ENCODE measurements at regions not wholly inside any gene's neighbourhood (a gene's known extent, or its start where the extent isn't known, plus 50 kb on each side); places are given as distances from the start of the nearest gene placed in this dataset.

GRCh38 chr11:116262370-116262769 is 510.4 kb downstream of the BUD13 start:
- peaks cover 5% of the 10 kb centered on the region for H3K27me3 Mint-ChIP-seq (ENCODE audit: insufficient read depth)
- no peak overlapping the region for H3K27ac Mint-ChIP-seq
- WGBS, 2 experiments (ENCODE audit: insufficient coverage in 1 of 2, insufficient read length in 1 of 2) = 95 to 100% methylated on average over 1 of the region's 1 CpG

GRCh38 chr11:116261606-116262005 is 511.2 kb downstream of the BUD13 start:
- Histone ChIP-seq H3K9me3 (ENCODE audit: control insufficient read depth, low read length) (no peaks in the 10 kb centered on the region), H3K27me3 (ENCODE audit: control insufficient read depth, insufficient read depth, low read length, poor library complexity, severe bottlenecking) (no peaks in the 10 kb centered on the region), H3K36me3 (ENCODE audit: control insufficient read depth, insufficient read depth, low read length) (no peaks in the 10 kb centered on the region), H3K27ac (ENCODE audit: low read depth, low read length) (no peak overlapping the region), H3K9ac (ENCODE audit: extremely low read depth, low read length, poor library complexity, severe bottlenecking) (no peak overlapping the region), H3K4me1 (ENCODE audit: control insufficient read depth, insufficient read depth, low read length) (no peaks in the 10 kb centered on the region), H3K4me3 (ENCODE audit: low read length) (no peak overlapping the region)
- no peak for DNase-seq
- no peaks in the 10 kb centered on the region for H3K36me3 Mint-ChIP-seq (ENCODE audit: low read depth)
- no peak for TF ChIP-seq CTCF (conservative IDR thresholded peaks at IDR 0.05)
- 91 to 95% methylated on average over 7 to 8 of the region's 8 CpGs for WGBS, 2 experiments (ENCODE audit: insufficient coverage in 1 of 2, insufficient read length in 1 of 2)
- H3K4me3 Mint-ChIP-seq = no peak overlapping the region
- H3K27ac Mint-ChIP-seq = no peak overlapping the region
- H3K4me1 Mint-ChIP-seq = peaks cover 20% of the 10 kb centered on the region
- peaks cover 5% of the 10 kb centered on the region for H3K27me3 Mint-ChIP-seq (ENCODE audit: insufficient read depth)
- H3K9me3 Mint-ChIP-seq = no peaks in the 10 kb centered on the region

More at GRCh38 chr11:116262370-116262769, 510.4 kb downstream of the BUD13 start:
- TF ChIP-seq CTCF (conservative IDR thresholded peaks at IDR 0.05) = no peak
- Histone ChIP-seq H3K9ac (ENCODE audit: extremely low read depth, low read length, poor library complexity, severe bottlenecking) (no peak overlapping the region), H3K4me3 (ENCODE audit: low read length) (no peak overlapping the region), H3K36me3 (ENCODE audit: control insufficient read depth, insufficient read depth, low read length) (no peaks in the 10 kb centered on the region), H3K4me1 (ENCODE audit: control insufficient read depth, insufficient read depth, low read length) (no peaks in the 10 kb centered on the region), H3K27ac (ENCODE audit: low read depth, low read length) (no peak overlapping the region), H3K9me3 (ENCODE audit: control insufficient read depth, low read length) (no peaks in the 10 kb centered on the region), H3K27me3 (ENCODE audit: control insufficient read depth, insufficient read depth, low read length, poor library complexity, severe bottlenecking) (no peaks in the 10 kb centered on the region)
- no peaks in the 10 kb centered on the region for H3K36me3 Mint-ChIP-seq (ENCODE audit: low read depth)
- H3K4me3 Mint-ChIP-seq = no peak overlapping the region
- peaks cover 17% of the 10 kb centered on the region for H3K4me1 Mint-ChIP-seq
- DNase-seq = no peak
- H3K9me3 Mint-ChIP-seq = no peaks in the 10 kb centered on the region

- H3K27ac Mint-ChIP-seq = no peak overlapping the region
- WGBS, 2 experiments (ENCODE audit: insufficient coverage in 1 of 2, insufficient read length in 1 of 2) = 83 to 93% methylated on average over 1 to 3 of the region's 3 CpGs
- H3K9me3 Mint-ChIP-seq = no peaks in the 10 kb centered on the region
- TF ChIP-seq CTCF (conservative IDR thresholded peaks at IDR 0.05) = no peak
- H3K27me3 ChIP-seq (ENCODE audit: control insufficient read depth, insufficient read depth, low read length, poor library complexity, severe bottlenecking) = no peaks in the 10 kb centered on the region
- peaks cover 22% of the 10 kb centered on the region for H3K4me1 Mint-ChIP-seq
- H3K9me3 ChIP-seq (ENCODE audit: control insufficient read depth, low read length) = no peaks in the 10 kb centered on the region
- H3K4me3 ChIP-seq (ENCODE audit: low read length) = no peak overlapping the region
- H3K9ac ChIP-seq (ENCODE audit: extremely low read depth, low read length, poor library complexity, severe bottlenecking) = no peak overlapping the region
- H3K4me3 Mint-ChIP-seq = no peak overlapping the region
- no peak for DNase-seq
- no peak overlapping the region for H3K27ac ChIP-seq (ENCODE audit: low read depth, low read length)
- no peaks in the 10 kb centered on the region for H3K27me3 Mint-ChIP-seq (ENCODE audit: insufficient read depth)
- no peaks in the 10 kb centered on the region for H3K36me3 ChIP-seq (ENCODE audit: control insufficient read depth, insufficient read depth, low read length)
- no peaks in the 10 kb centered on the region for H3K36me3 Mint-ChIP-seq (ENCODE audit: low read depth)
- no peaks in the 10 kb centered on the region for H3K4me1 ChIP-seq (ENCODE audit: control insufficient read depth, insufficient read depth, low read length)
These were observed 514.0 kb downstream of the BUD13 start for GRCh38 chr11:116258821-116259220.

Measured in endodermal cell (in vitro differentiated cells).